Large intestine (tissue), 3 donors: ENCODE measurements at regions not wholly inside any gene's neighbourhood (a gene's known extent, or its start where the extent isn't known, plus 50 kb on each side); places are given as distances from the start of the nearest gene placed in this dataset.
A peak's percentile ranks its signal among the peaks of the same experiment; 100 is the strongest.

ENCODE experiments used
- DNase-seq, 2 donors: peaks; one replicate each; pipeline versions ENCODE4 v3.0.0 to v3.0.0-alpha.2; 2013
- H3K27ac ChIP-seq: one replicate; pipeline ENCODE4 v1.5.1; 2013; ENCODE audit warnings: low read length
- H3K27me3 ChIP-seq: 2 replicates; pipeline ENCODE4 v1.6.1; 2013; ENCODE audit warnings: low read length; ENCODE audit not compliant: control insufficient read depth, insufficient read depth
- H3K36me3 ChIP-seq: 2 replicates; pipeline ENCODE4 v1.6.1; 2013; ENCODE audit warnings: low read length; ENCODE audit not compliant: control insufficient read depth, insufficient read depth
- H3K4me1 ChIP-seq: one replicate; pipeline ENCODE4 v1.6.1; 2013; ENCODE audit warnings: low read length; ENCODE audit not compliant: control insufficient read depth, insufficient read depth
- H3K4me3 ChIP-seq: one replicate; pipeline ENCODE4 v1.5.1; 2013; ENCODE audit warnings: low read length
- H3K9me3 ChIP-seq: one replicate; pipeline ENCODE4 v1.6.1; 2013; ENCODE audit warnings: mild to moderate bottlenecking, low read depth, low read length, moderate library complexity; ENCODE audit not compliant: control insufficient read depth
- WGBS: methylation state at CpG from one replicate; pipeline ENCODE4 v1.1.5; 2013; ENCODE audit warnings: low lambda C conversion rate; ENCODE audit not compliant: insufficient coverage; 5-methylcytosine and 5-hydroxymethylcytosine counted together

DNA sequence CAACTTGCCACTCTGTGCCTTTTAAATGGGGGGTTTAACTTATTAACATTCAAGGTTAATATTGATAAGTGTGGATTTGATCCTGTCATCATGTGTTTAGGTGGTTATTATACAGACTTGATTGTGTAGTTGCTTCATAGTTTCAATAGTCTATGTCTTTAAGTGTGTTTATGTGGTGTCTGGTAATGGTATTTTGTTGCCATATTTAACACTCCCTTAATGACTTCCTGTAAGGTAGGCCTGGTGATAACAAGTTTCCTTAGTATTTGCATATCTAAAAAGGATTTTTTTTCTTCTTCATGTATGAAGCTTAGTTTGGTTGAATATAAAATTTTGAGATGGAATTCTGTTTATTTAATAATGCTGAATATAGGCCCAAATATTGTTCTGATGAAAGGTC lies 506.0 kb upstream of the ZNF462 start:
- Histone ChIP-seq H3K4me3 (no peak overlapping the region), H3K27me3 (no peaks in the 10 kb centered on the region), H3K9me3 (no peaks in the 10 kb centered on the region), H3K27ac (no peak overlapping the region), H3K36me3 (no peaks in the 10 kb centered on the region), H3K4me1 (no peaks in the 10 kb centered on the region)
- DNase-seq, result no peak

- H3K4me3 ChIP-seq, result no peak overlapping the region
- no CpG with 5 or more reads among the region's 1 CpG for WGBS
Observed at GRCh38 chr9:106358331-106358730, 504.6 kb upstream of the ZNF462 start.

DNA sequence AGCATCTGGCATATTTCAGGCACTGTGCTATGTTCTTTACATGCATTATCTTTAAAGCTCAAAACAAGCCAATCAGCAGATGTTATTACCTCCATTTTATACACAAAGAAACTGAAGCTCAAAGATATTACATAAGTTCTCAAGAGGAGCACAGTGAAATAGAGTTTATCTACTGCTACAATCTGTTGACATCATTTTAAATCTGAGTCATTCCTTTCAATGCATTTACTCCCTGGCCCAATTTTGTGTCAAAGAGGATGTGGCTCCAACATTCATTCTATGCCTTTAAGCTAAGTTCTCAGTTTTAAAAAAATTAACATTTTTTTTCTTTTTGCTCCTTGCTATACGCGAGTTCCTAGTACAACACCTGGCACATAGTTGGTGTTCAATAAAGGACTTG lies 486.3 kb upstream of the ZNF462 start:
- 100% methylated on average over 2 of the region's 2 CpGs for WGBS
- no peaks in the 10 kb centered on the region for H3K36me3 ChIP-seq
- DNase-seq, result no peak
- no peak overlapping the region for H3K27ac ChIP-seq
- H3K4me3 ChIP-seq, result no peak overlapping the region
- H3K27me3 ChIP-seq, result no peaks in the 10 kb centered on the region
- no peaks in the 10 kb centered on the region for H3K4me1 ChIP-seq
- H3K9me3 ChIP-seq, result no peaks in the 10 kb centered on the region

More at GRCh38 chr9:106358331-106358730, 504.6 kb upstream of the ZNF462 start:
- Histone ChIP-seq H3K9me3 (no peaks in the 10 kb centered on the region), H3K27ac (no peak overlapping the region), H3K4me1 (no peaks in the 10 kb centered on the region), H3K27me3 (no peaks in the 10 kb centered on the region), H3K36me3 (no peaks in the 10 kb centered on the region)
- no peak for DNase-seq

GRCh38 chr9:106383072-106383471 lies 479.9 kb upstream of the ZNF462 start:
- Histone ChIP-seq H3K9me3 (no peaks in the 10 kb centered on the region), H3K36me3 (no peaks in the 10 kb centered on the region), H3K4me1 (no peaks in the 10 kb centered on the region), H3K27me3 (no peaks in the 10 kb centered on the region), H3K4me3 (no peak overlapping the region), H3K27ac (no peak overlapping the region)
- 100% methylated on average over 1 of the region's 4 CpGs for WGBS
- DNase-seq, result no peak

DNA sequence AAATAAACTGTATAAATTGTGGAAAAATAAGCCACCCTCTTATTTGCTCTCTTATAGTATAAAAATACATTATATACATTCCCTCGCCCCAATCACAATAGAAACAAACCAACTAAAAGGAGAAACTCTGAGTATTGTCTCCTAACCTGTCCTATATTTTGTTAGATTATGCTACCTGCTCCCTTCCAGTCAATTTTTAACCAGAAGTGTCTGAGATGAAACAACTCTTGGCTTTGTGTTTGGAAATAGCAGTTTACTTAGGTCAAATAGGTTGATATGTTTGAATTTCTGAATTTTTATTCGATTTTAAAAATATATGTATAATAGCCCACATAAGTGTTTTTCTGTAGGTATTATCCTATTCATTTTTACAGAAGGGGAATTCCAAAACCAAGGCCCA lies 475.0 kb upstream of the ZNF462 start:
- Histone ChIP-seq H3K27ac (no peak overlapping the region), H3K4me3 (no peak overlapping the region), H3K36me3 (no peaks in the 10 kb centered on the region), H3K4me1 (no peaks in the 10 kb centered on the region), H3K9me3 (no peaks in the 10 kb centered on the region), H3K27me3 (no peaks in the 10 kb centered on the region)
- whole genome bisulfite sequencing, result 80% methylated on average over 2 of the region's 2 CpGs
- DNase-seq, result no peak

DNA sequence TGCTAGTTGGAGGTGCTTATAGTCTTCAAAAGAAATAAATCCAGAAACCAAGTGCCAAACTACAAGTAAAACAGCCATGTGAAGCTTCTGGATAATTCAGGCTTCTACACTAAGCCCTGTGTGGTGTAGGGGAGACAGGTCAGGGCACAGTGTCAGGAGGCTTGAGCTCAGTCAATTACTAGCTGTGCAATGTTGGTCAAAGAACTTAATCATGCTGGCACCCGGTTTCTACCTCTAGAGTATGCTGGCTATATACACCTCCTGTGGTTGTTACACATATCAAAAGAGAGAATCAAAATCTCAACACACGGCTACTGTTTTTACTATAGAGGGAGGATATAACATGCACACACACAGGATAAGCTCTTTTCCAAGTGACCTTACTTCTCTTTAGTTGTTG lies 469.7 kb upstream of the ZNF462 start:
- no peak for DNase-seq
- H3K4me3 ChIP-seq, result no peak overlapping the region
- H3K4me1 ChIP-seq, result no peaks in the 10 kb centered on the region
- WGBS, result 80% methylated on average over 1 of the region's 2 CpGs
- no peaks in the 10 kb centered on the region for H3K36me3 ChIP-seq
- H3K27me3 ChIP-seq, result no peaks in the 10 kb centered on the region
- no peak overlapping the region for H3K27ac ChIP-seq
- H3K9me3 ChIP-seq, result no peaks in the 10 kb centered on the region

GRCh38 chr9:106400170-106400569 lies 462.8 kb upstream of the ZNF462 start:
- Histone ChIP-seq H3K27me3 (no peaks in the 10 kb centered on the region), H3K4me1 (no peaks in the 10 kb centered on the region), H3K36me3 (no peaks in the 10 kb centered on the region), H3K27ac (no peak overlapping the region), H3K9me3 (no peaks in the 10 kb centered on the region), H3K4me3 (no peak overlapping the region)
- no CpG with 5 or more reads among the region's 1 CpG for WGBS
- no peak for DNase-seq

GRCh38 chr9:106400950-106401349 lies 462.0 kb upstream of the ZNF462 start:
- H3K36me3 ChIP-seq, result no peaks in the 10 kb centered on the region
- no peak overlapping the region for H3K27ac ChIP-seq
- no peaks in the 10 kb centered on the region for H3K4me1 ChIP-seq
- H3K9me3 ChIP-seq, result no peaks in the 10 kb centered on the region
- no peak overlapping the region for H3K4me3 ChIP-seq
- 0% methylated on average over 1 of the region's 2 CpGs for WGBS
- H3K27me3 ChIP-seq, result no peaks in the 10 kb centered on the region
- DNase-seq, result peak; percentile 65 to 84

- no peak for DNase-seq
- no peaks in the 10 kb centered on the region for H3K27me3 ChIP-seq
- H3K4me3 ChIP-seq, result no peak overlapping the region
- no peaks in the 10 kb centered on the region for H3K4me1 ChIP-seq
- H3K9me3 ChIP-seq, result no peaks in the 10 kb centered on the region
- WGBS, result 83% methylated on average over 1 of the region's 1 CpG
- H3K36me3 ChIP-seq, result no peaks in the 10 kb centered on the region
- no peak overlapping the region for H3K27ac ChIP-seq
Observed at GRCh38 chr9:106403081-106403480, 459.9 kb upstream of the ZNF462 start.

DNA sequence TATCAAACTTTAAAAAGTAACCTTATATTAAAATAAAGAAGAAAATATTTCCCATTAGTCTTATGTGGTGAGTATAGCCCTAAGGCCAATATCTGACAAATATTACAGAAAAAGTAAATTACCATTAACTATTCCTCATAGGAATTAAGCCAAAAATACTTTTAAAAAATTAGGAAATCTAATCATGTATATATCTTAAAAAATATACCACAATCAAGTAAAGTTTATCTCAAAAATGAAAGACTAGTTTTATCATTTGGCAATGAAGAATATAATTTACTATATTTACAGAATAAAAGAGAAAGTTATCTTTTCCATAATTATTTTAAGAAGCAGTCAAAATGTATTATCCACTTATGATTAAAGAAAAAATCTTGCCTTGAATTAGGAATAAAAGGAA lies 458.8 kb upstream of the ZNF462 start:
- Histone ChIP-seq H3K27ac (no peak overlapping the region), H3K36me3 (no peaks in the 10 kb centered on the region), H3K4me3 (no peak overlapping the region)

DNA sequence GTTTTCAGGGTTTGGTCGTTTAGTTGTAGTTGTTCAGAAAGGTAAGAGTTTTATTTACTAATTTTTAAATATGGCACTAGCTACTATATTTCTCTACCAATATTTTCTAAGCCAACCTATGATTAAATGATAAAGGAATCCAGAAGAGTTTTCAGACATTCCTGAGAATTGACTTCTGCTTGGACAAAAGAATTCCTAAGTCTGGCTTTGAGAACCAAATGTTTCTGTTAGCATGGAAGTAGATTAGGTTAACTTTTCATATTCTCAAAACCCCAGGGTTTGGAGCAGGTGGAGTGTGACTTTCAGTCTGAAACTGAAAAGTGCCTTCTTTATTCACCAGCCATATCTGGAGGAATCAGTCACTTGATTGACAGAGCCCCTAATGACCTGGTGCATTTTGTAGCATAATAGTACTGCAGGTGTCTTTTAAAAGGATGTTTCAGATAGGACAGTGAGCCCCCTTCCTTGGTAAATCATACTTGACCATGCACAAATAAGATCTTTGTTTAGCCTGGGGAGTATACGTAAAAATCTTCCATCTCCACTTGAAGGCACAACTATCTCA lies 457.0 kb upstream of the ZNF462 start:
- no peaks in the 10 kb centered on the region for H3K4me1 ChIP-seq
- H3K9me3 ChIP-seq, result no peaks in the 10 kb centered on the region
- DNase-seq, result no peak
- H3K36me3 ChIP-seq, result no peaks in the 10 kb centered on the region
- no peak overlapping the region for H3K4me3 ChIP-seq
- WGBS, result 40% methylated on average over 1 of the region's 2 CpGs
- no peak overlapping the region for H3K27ac ChIP-seq
- no peaks in the 10 kb centered on the region for H3K27me3 ChIP-seq

More for the DNA sequence above, 458.8 kb upstream of the ZNF462 start:
- no peaks in the 10 kb centered on the region for H3K27me3 ChIP-seq
- H3K9me3 ChIP-seq, result no peaks in the 10 kb centered on the region
- DNase-seq, result no peak
- H3K4me1 ChIP-seq, result no peaks in the 10 kb centered on the region
